Lower leg skin (tissue), 3 donors: ENCODE measurements at regions not wholly inside any gene's neighbourhood (a gene's known extent, or its start where the extent isn't known, plus 50 kb on each side); places are given as distances from the start of the nearest gene placed in this dataset.

Experiments used
- POLR2A ChIP-seq, 2 donors: fragments of 450-650 bp; IDR thresholded peaks; one replicate each; pipeline ENCODE4 v1.6.1; 2016 to 2017; ENCODE audit warnings: antibody characterized with exemption in 2 of 2, mild to moderate bottlenecking in 1 of 2, moderate library complexity in 1 of 2
- TF ChIP-seq, protein P1 (sequence below), 3 donors: fragments of 450-650 bp; IDR thresholded peaks; one replicate each; pipeline ENCODE4 v1.5.1; 2016; ENCODE audit warnings: antibody characterized with exemption in 3 of 3, mild to moderate bottlenecking in 3 of 3, moderate library complexity in 2 of 3

DNA sequence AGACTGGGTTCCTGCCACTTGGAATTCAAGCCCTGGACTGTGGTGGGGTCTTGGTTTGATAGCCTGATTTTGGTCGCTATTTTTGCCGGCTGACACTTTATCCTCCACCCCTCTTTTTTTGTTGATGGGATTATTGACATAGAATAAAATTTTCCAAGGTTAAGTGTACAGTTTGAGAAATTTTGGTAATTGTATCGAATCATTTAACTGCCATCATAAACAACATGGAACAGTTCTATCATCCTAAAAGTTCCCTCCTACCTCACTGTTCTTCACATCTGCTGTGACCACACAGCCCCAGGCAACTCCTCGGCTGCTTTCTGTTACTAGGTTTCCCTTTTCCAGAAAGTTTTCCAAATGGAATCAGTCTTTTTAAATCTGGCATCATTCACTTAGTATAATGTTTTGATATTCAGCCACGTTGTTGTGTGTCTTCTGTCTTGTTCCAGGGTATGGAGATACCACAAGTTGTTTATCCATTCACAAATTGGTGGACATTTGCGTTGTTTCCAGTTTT is 50.6 kb upstream of the STEAP1B start:
- TF ChIP-seq, protein P1, sequence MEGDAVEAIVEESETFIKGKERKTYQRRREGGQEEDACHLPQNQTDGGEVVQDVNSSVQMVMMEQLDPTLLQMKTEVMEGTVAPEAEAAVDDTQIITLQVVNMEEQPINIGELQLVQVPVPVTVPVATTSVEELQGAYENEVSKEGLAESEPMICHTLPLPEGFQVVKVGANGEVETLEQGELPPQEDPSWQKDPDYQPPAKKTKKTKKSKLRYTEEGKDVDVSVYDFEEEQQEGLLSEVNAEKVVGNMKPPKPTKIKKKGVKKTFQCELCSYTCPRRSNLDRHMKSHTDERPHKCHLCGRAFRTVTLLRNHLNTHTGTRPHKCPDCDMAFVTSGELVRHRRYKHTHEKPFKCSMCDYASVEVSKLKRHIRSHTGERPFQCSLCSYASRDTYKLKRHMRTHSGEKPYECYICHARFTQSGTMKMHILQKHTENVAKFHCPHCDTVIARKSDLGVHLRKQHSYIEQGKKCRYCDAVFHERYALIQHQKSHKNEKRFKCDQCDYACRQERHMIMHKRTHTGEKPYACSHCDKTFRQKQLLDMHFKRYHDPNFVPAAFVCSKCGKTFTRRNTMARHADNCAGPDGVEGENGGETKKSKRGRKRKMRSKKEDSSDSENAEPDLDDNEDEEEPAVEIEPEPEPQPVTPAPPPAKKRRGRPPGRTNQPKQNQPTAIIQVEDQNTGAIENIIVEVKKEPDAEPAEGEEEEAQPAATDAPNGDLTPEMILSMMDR (IDR thresholded peaks at IDR 0.05): no peak
- no peak for TF ChIP-seq POLR2A (IDR thresholded peaks at IDR 0.05)
